ENCODE measurements at regions not wholly inside any gene's neighbourhood (a gene's known extent, or its start where the extent isn't known, plus 50 kb on each side); places are given as distances from the start of the nearest gene placed in this dataset.

GRCh38 chr7:132666071-132666773 is 90.0 kb upstream of the PLXNA4 start:
- ChIA-PET POLR2A (ENCODE audit: low non-redundant PET) (no interaction called here), CTCF (interaction anchor here (0.5 to 0.6 kb wide), 2 partner anchors 22 to 51 kb away, joined by 3 read pairs; no protein-coding TSS in a partner anchor)
- TF ChIP-seq CTCF (conservative IDR thresholded peaks at IDR 0.05; ENCODE audit: low read depth): no peak
- DNase-seq (ENCODE audit: low spot score): no peak
- H3K27ac ChIP-seq: no peak overlapping the region

GRCh38 chr7:132656846-132657776 is 80.8 kb upstream of the PLXNA4 start:
- peak; percentile 19 for DNase-seq (ENCODE audit: low spot score)
- H3K27ac ChIP-seq: no peak overlapping the region
- ChIA-PET POLR2A (ENCODE audit: low non-redundant PET) (no interaction called here), CTCF (no interaction called here)
- TF ChIP-seq CTCF (conservative IDR thresholded peaks at IDR 0.05; ENCODE audit: low read depth): peak; percentile 40

- CTCF ChIA-PET: no interaction called here
- POLR2A ChIA-PET (ENCODE audit: low non-redundant PET): no interaction called here
- H3K27ac ChIP-seq: no peak overlapping the region
- no peak for TF ChIP-seq CTCF (conservative IDR thresholded peaks at IDR 0.05; ENCODE audit: low read depth)
- DNase-seq (ENCODE audit: low spot score): no peak
Measured at GRCh38 chr7:132656341-132656740, 80.1 kb upstream of the PLXNA4 start.

- ChIA-PET POLR2A (ENCODE audit: low non-redundant PET) (no interaction called here), CTCF (interaction anchor here (0.6 kb wide), 1 partner anchor 517 kb away, joined by 3 read pairs; no protein-coding TSS in a partner anchor)
- TF ChIP-seq CTCF (conservative IDR thresholded peaks at IDR 0.05; ENCODE audit: low read depth): no peak
- no peak for DNase-seq (ENCODE audit: low spot score)
- H3K27ac ChIP-seq: no peak overlapping the region
Measured at GRCh38 chr7:132655131-132655727, 79.0 kb upstream of the PLXNA4 start.

GRCh38 chr7:132654150-132654549 is 77.9 kb upstream of the PLXNA4 start:
- 0 out of 2 replicates have a peak, but pooled peaks have one; percentile 11 for TF ChIP-seq CTCF (conservative IDR thresholded peaks at IDR 0.05; ENCODE audit: low read depth)
- H3K27ac ChIP-seq: no peak overlapping the region
- peak; percentile 22 for DNase-seq (ENCODE audit: low spot score)
- ChIA-PET CTCF (no interaction called here), POLR2A (ENCODE audit: low non-redundant PET) (no interaction called here)

GRCh38 chr7:132653366-132653930 is 77.2 kb upstream of the PLXNA4 start:
- ChIA-PET POLR2A (ENCODE audit: low non-redundant PET) (no interaction called here), CTCF (no interaction called here)
- no peak for DNase-seq (ENCODE audit: low spot score)
- no peak for TF ChIP-seq CTCF (conservative IDR thresholded peaks at IDR 0.05; ENCODE audit: low read depth)
- no peak overlapping the region for H3K27ac ChIP-seq
